ENCODE measurements at regions not wholly inside any gene's neighbourhood (a gene's known extent, or its start where the extent isn't known, plus 50 kb on each side); places are given as distances from the start of the nearest gene placed in this dataset.

GRCh38 chr7:142376356-142376997 lies 118.6 kb upstream of the PRSS58 start:
- TF ChIP-seq CTCF (IDR thresholded peaks at IDR 0.05) (no peak), POLR2A (IDR thresholded peaks at IDR 0.05) (no peak), POLR2AphosphoS5 (IDR thresholded peaks at IDR 0.05) (no peak)

Data from upper lobe of left lung (tissue), 4 donors.